SU-DHL-6 (cell line): ENCODE measurements at regions not wholly inside any gene's neighbourhood (a gene's known extent, or its start where the extent isn't known, plus 50 kb on each side); places are given as distances from the start of the nearest gene placed in this dataset.

Experiments
- CTCF ChIP-seq: fragments of 200-600 bp; sonication (generic); IDR thresholded peaks from one replicate; pipeline ENCODE4 v1.5.1; 2017; ENCODE audit warnings: antibody characterized with exemption, mild to moderate bottlenecking, low read length, moderate library complexity; ENCODE audit not compliant: insufficient read depth, poor library complexity, severe bottlenecking
- EZH2phosphoT487 ChIP-seq: fragments of 200-600 bp; sonication (generic), shearing (Covaris generic); conservative IDR thresholded peaks from 2 replicates; pipeline ENCODE4 v1.6.1; 2018; ENCODE audit warnings: mild to moderate bottlenecking, antibody characterized with exemption, low read length, moderate library complexity, mixed read lengths

GRCh38 chr18:1048032-1048431 lies 143.4 kb downstream of the ADCYAP1 start:
- no peak for TF ChIP-seq CTCF
- TF ChIP-seq EZH2phosphoT487 = no peak
